ENCODE measurements at regions not wholly inside any gene's neighbourhood (a gene's known extent, or its start where the extent isn't known, plus 50 kb on each side); places are given as distances from the start of the nearest gene placed in this dataset.
"Not testable (repeated sequence)": the region's sequence is repeated elsewhere in the genome, so short reads cannot be mapped to it uniquely, and the experiment has no call there.

GRCh38 chr9:96056226-96056625 lies 180.7 kb downstream of the ERCC6L2 start:
- no peak overlapping the region for H3K4me2 ChIP-seq (ENCODE audit: low read depth, low read length, poor library complexity, severe bottlenecking)
- H4K20me1 ChIP-seq (ENCODE audit: insufficient read depth, low read length, poor library complexity, severe bottlenecking), result no peaks in the 10 kb centered on the region
- H2AFZ ChIP-seq (ENCODE audit: low read length), result no peak overlapping the region
- no peaks in the 10 kb centered on the region for H3K9me3 ChIP-seq (ENCODE audit: insufficient read depth, low read depth, low read length)
- no peaks in the 10 kb centered on the region for H3K27me3 ChIP-seq (ENCODE audit: insufficient read depth, low read length, poor library complexity, severe bottlenecking)
- no peak overlapping the region for H3K9ac ChIP-seq (ENCODE audit: low read depth, low read length, poor library complexity, severe bottlenecking)
- H3K9me2 ChIP-seq (replicated peaks; ENCODE audit: low read depth, low read length), result no peaks in the 10 kb centered on the region
- H3K36me3 ChIP-seq (ENCODE audit: insufficient read depth, low read length), result no peaks in the 10 kb centered on the region
- no peaks in the 10 kb centered on the region for H3F3A ChIP-seq (ENCODE audit: low read depth)
- no peak overlapping the region for H3K4me3 ChIP-seq (ENCODE audit: low read length, poor library complexity, severe bottlenecking)
- H3K4me1 ChIP-seq (ENCODE audit: insufficient read depth, low read length, poor library complexity, severe bottlenecking), result peaks cover 17% of the 10 kb centered on the region
- TF ChIP-seq CTCF (conservative IDR thresholded peaks at IDR 0.05; ENCODE audit: low read length) (no peak), EZH2phosphoT487 (IDR thresholded peaks at IDR 0.05; ENCODE audit: borderline replicate concordance) (no peak)
- H3K79me2 ChIP-seq (ENCODE audit: insufficient read depth, low read length), result no peaks in the 10 kb centered on the region

GRCh38 chr9:96054248-96054647 lies 178.8 kb downstream of the ERCC6L2 start:
- H3K4me2 ChIP-seq (ENCODE audit: low read depth, low read length, poor library complexity, severe bottlenecking); H3K36me3 ChIP-seq (ENCODE audit: insufficient read depth, low read length); H3K9me3 ChIP-seq (ENCODE audit: insufficient read depth, low read depth, low read length); H3K4me1 ChIP-seq (ENCODE audit: insufficient read depth, low read length, poor library complexity, severe bottlenecking); H4K20me1 ChIP-seq (ENCODE audit: insufficient read depth, low read length, poor library complexity, severe bottlenecking); H3K9ac ChIP-seq (ENCODE audit: low read depth, low read length, poor library complexity, severe bottlenecking); H3K9me2 ChIP-seq (replicated peaks; ENCODE audit: low read depth, low read length); H3F3A ChIP-seq (ENCODE audit: low read depth); H3K27me3 ChIP-seq (ENCODE audit: insufficient read depth, low read length, poor library complexity, severe bottlenecking); H3K4me3 ChIP-seq (ENCODE audit: low read length, poor library complexity, severe bottlenecking); H2AFZ ChIP-seq (ENCODE audit: low read length); H3K79me2 ChIP-seq (ENCODE audit: insufficient read depth, low read length): not testable (repeated sequence)

GRCh38 chr9:96052686-96053085 lies 177.2 kb downstream of the ERCC6L2 start:
- Histone ChIP-seq H3K4me3 (ENCODE audit: low read length, poor library complexity, severe bottlenecking) (no peak overlapping the region), H3K36me3 (ENCODE audit: insufficient read depth, low read length) (no peaks in the 10 kb centered on the region), H3K9ac (ENCODE audit: low read depth, low read length, poor library complexity, severe bottlenecking) (no peak overlapping the region), H3K27me3 (ENCODE audit: insufficient read depth, low read length, poor library complexity, severe bottlenecking) (no peaks in the 10 kb centered on the region), H3K4me1 (ENCODE audit: insufficient read depth, low read length, poor library complexity, severe bottlenecking) (peaks cover 6% of the 10 kb centered on the region), H3F3A (ENCODE audit: low read depth) (no peaks in the 10 kb centered on the region), H4K20me1 (ENCODE audit: insufficient read depth, low read length, poor library complexity, severe bottlenecking) (no peaks in the 10 kb centered on the region), H2AFZ (ENCODE audit: low read length) (no peak overlapping the region), H3K9me2 (replicated peaks; ENCODE audit: low read depth, low read length) (no peaks in the 10 kb centered on the region), H3K9me3 (ENCODE audit: insufficient read depth, low read depth, low read length) (no peaks in the 10 kb centered on the region), H3K4me2 (ENCODE audit: low read depth, low read length, poor library complexity, severe bottlenecking) (no peak overlapping the region), H3K79me2 (ENCODE audit: insufficient read depth, low read length) (no peaks in the 10 kb centered on the region)
- no peak for TF ChIP-seq EZH2phosphoT487 (IDR thresholded peaks at IDR 0.05; ENCODE audit: borderline replicate concordance)
- TF ChIP-seq CTCF (conservative IDR thresholded peaks at IDR 0.05; ENCODE audit: low read length), result no peak

- H3K9me2 ChIP-seq (replicated peaks; ENCODE audit: low read depth, low read length), result no peaks in the 10 kb centered on the region
- TF ChIP-seq CTCF (conservative IDR thresholded peaks at IDR 0.05; ENCODE audit: low read length) (no peak), EZH2phosphoT487 (IDR thresholded peaks at IDR 0.05; ENCODE audit: borderline replicate concordance) (no peak)
- no peaks in the 10 kb centered on the region for H3K9me3 ChIP-seq (ENCODE audit: insufficient read depth, low read depth, low read length)
- no peaks in the 10 kb centered on the region for H4K20me1 ChIP-seq (ENCODE audit: insufficient read depth, low read length, poor library complexity, severe bottlenecking)
- H3K4me3 ChIP-seq (ENCODE audit: low read length, poor library complexity, severe bottlenecking), result no peak overlapping the region
- H2AFZ ChIP-seq (ENCODE audit: low read length), result no peak overlapping the region
- H3K79me2 ChIP-seq (ENCODE audit: insufficient read depth, low read length), result no peaks in the 10 kb centered on the region
- H3K9ac ChIP-seq (ENCODE audit: low read depth, low read length, poor library complexity, severe bottlenecking), result no peak overlapping the region
- no peaks in the 10 kb centered on the region for H3K27me3 ChIP-seq (ENCODE audit: insufficient read depth, low read length, poor library complexity, severe bottlenecking)
- no peaks in the 10 kb centered on the region for H3F3A ChIP-seq (ENCODE audit: low read depth)
- H3K36me3 ChIP-seq (ENCODE audit: insufficient read depth, low read length), result no peaks in the 10 kb centered on the region
- H3K4me2 ChIP-seq (ENCODE audit: low read depth, low read length, poor library complexity, severe bottlenecking), result no peak overlapping the region
- peaks cover 2% of the 10 kb centered on the region for H3K4me1 ChIP-seq (ENCODE audit: insufficient read depth, low read length, poor library complexity, severe bottlenecking)
Measured at GRCh38 chr9:96051423-96051822, 175.9 kb downstream of the ERCC6L2 start.

All from Loucy (cell line).